Prostate gland (tissue), 2 donors: ENCODE measurements at regions not wholly inside any gene's neighbourhood (a gene's known extent, or its start where the extent isn't known, plus 50 kb on each side); places are given as distances from the start of the nearest gene placed in this dataset.

Experiments used
- DNase-seq: peaks from one replicate; pipeline ENCODE4 v3.0.0-alpha.2; 2019; ENCODE audit warnings: low spot score
- H3K27ac ChIP-seq, 2 donors: fragments of 200-600 bp; sonication (generic); 2 replicates each; pipeline ENCODE4 v1.5.1; 2017 to 2019
- H3K27me3 ChIP-seq: fragments of 200-600 bp; sonication (generic); replicated peaks from 2 replicates; pipeline ENCODE4 v1.5.1; 2019; ENCODE audit not compliant: insufficient read depth
- H3K36me3 ChIP-seq, 2 donors: fragments of 200-600 bp; sonication (generic); 1 replicate in 1 of 2; 2 replicates in 1 of 2; pipeline versions ENCODE4 v1.5.1 to v1.8.1; 2017 to 2019
- H3K4me1 ChIP-seq: fragments of 200-600 bp; sonication (generic); replicated peaks from 2 replicates; pipeline ENCODE4 v1.5.1; 2019
- H3K4me3 ChIP-seq, 2 donors: fragments of 200-600 bp; sonication (generic); 2 replicates each; pipeline ENCODE4 v1.5.1; 2017 to 2019
- H3K9me3 ChIP-seq: fragments of 200-600 bp; sonication (generic); 2 replicates; pipeline ENCODE4 v1.5.1; 2017
- CTCF ChIP-seq, 4 experiments: fragments of 200-600 bp in 2 of 4; fragments of 450-650 bp in 2 of 4; sonication (generic) in 2 of 4; IDR thresholded peaks; 1 replicate in 3 of 4; 2 replicates in 1 of 4; pipeline ENCODE4 v1.5.1; 2016 to 2019; ENCODE audit warnings: antibody characterized with exemption in 4 of 4, mild to moderate bottlenecking in 2 of 4, moderate library complexity in 2 of 4
- POLR2A ChIP-seq: fragments of 450-650 bp; IDR thresholded peaks from one replicate; pipeline ENCODE4 v1.6.1; 2016; ENCODE audit warnings: antibody characterized with exemption, mild to moderate bottlenecking
- POLR2AphosphoS5 ChIP-seq: sonication (generic); formaldehyde crosslinking; IDR thresholded peaks from one replicate; pipeline ENCODE4 v1.6.1; 2017; ENCODE audit warnings: antibody characterized with exemption
- WGBS: methylation state at CpG from one replicate; pipeline ENCODE4 v1.1.5; 2018; 5-methylcytosine and 5-hydroxymethylcytosine counted together
- intact Hi-C: fragments of 100-400 bp; cut with DNase I; formaldehyde crosslinking; loops from one replicate; pipeline ENCODE4 v1.14.2; 2022

- Histone ChIP-seq H3K4me1 (no peaks in the 10 kb centered on the region), H3K27me3 (no peaks in the 10 kb centered on the region), H3K27ac (no peak overlapping the region), H3K36me3 (no peaks in the 10 kb centered on the region), H3K9me3 (no peaks in the 10 kb centered on the region), H3K4me3 (no peak overlapping the region)
- DNase-seq: no peak
- intact Hi-C loops: no loop called here
- TF ChIP-seq POLR2AphosphoS5 (no peak), POLR2A (no peak)
- 73% methylated on average over 5 of the region's 5 CpGs for WGBS
These were observed 129.0 kb upstream of the RREB1 start for GRCh38 chr6:6978731-6979130.

- no peaks in the 10 kb centered on the region for H3K4me1 ChIP-seq
- no peaks in the 10 kb centered on the region for H3K27me3 ChIP-seq
- intact Hi-C loops: no loop called here
- no peaks in the 10 kb centered on the region for H3K9me3 ChIP-seq
- no peak overlapping the region for H3K27ac ChIP-seq
- no peaks in the 10 kb centered on the region for H3K36me3 ChIP-seq
- H3K4me3 ChIP-seq: no peak overlapping the region
- TF ChIP-seq CTCF (IDR thresholded peaks at IDR 0.05): no peak
- no peak for TF ChIP-seq POLR2AphosphoS5
- TF ChIP-seq POLR2A: no peak
- WGBS: 83% methylated on average over 14 of the region's 14 CpGs
- no peak for DNase-seq
These were observed 126.7 kb upstream of the RREB1 start for GRCh38 chr6:6980999-6981597.

DNA sequence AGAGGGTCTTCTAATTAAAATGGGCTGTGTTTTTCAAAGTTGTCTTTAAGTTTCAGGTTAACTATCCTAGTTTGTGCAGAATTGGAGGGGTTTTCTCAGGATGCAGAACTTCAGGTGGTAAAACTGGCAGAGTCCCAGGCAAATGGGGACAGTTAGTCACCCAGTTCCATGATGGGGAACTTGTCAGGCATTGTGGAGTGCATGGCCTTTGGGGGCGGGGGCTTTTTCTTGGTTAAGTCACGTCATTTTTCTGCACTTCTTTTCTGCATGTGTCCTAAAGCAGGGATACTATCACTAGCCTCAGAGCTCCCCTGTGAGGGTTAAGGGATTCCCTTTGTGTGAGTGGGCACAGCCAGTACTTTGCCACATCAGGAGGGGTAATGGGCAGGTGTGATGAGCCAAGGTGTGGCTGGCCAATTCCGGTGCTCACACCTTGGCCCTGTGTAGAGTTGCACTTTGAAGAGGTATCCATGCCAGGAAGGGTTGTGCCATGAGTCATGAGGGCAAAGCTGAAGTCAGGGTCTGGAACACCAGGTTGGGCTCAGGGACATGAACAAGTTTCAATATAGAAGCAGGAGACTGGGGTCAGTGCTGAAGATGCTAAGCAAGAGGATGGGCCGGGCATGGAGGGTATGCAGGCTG is 126.0 kb upstream of the RREB1 start:
- Histone ChIP-seq H3K4me3 (no peak overlapping the region), H3K9me3 (no peaks in the 10 kb centered on the region), H3K27me3 (no peaks in the 10 kb centered on the region), H3K4me1 (no peaks in the 10 kb centered on the region), H3K27ac (no peak overlapping the region), H3K36me3 (no peaks in the 10 kb centered on the region)
- DNase-seq: no peak
- intact Hi-C loops: no loop called here
- WGBS: 84% methylated on average over 4 of the region's 4 CpGs
- TF ChIP-seq POLR2AphosphoS5: no peak
- TF ChIP-seq POLR2A: no peak
- TF ChIP-seq CTCF (IDR thresholded peaks at IDR 0.05): no peak

DNA sequence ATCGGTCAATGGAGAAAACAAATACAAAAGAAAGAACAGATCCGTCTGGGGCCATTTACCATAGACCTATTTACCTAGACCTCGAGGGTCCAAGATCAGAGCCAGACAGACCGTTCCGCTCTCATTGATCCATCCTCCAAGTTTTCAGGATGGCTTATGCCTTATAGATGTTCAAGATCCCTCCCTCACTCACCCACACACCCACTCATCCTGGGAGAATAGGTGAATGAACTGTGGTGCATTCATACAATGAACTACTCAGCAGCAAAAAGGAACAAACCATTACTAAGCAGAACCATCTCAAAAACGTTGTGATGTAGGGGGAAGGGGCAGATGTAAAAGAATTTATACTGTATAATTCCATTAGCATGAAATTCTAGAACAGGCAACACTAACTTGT is 125.1 kb upstream of the RREB1 start:
- H3K27ac ChIP-seq: no peak overlapping the region
- H3K9me3 ChIP-seq: no peaks in the 10 kb centered on the region
- intact Hi-C loops: no loop called here
- no peaks in the 10 kb centered on the region for H3K36me3 ChIP-seq
- H3K4me1 ChIP-seq: no peaks in the 10 kb centered on the region
- 82% methylated on average over 6 of the region's 6 CpGs for WGBS
- H3K27me3 ChIP-seq: no peaks in the 10 kb centered on the region
- H3K4me3 ChIP-seq: no peak overlapping the region
- DNase-seq: no peak
- TF ChIP-seq POLR2A: no peak
- TF ChIP-seq CTCF (IDR thresholded peaks at IDR 0.05): no peak
- no peak for TF ChIP-seq POLR2AphosphoS5

DNA sequence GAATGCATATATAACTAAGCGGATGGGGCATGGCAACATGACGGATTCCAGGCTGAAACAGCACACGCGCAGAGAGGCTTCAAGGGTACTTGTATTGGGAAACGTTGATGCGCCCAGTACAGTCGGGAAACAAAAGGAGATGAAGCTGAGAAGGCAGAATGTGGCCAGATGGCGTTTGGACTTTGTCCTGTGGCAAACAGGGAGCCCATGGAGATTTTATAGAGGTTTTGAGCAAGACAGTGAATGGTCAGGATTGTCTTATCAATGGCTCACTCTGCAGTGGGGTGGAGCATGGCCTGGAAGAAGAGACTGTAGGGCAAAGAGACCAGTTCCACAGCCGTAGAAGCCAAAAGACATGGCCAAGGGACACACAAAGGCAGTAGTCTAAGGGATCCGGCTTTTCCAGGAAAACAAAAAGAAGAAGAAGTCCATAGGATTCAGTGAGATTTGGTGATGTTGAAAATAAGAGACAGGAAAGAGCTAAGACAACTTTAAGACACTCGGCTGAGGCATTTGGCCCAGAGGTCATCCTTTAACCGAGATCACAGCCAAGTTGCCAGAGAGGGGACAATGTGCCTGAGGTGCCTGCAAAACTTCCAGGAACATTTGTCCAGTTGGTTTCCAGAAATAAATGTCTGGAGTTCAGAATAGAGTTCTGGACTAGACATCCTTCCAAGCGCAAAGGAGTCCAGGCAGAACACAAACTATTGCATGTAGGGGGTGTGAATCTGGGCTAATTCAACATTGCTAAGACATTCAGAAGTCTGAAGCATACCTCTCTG is 123.0 kb upstream of the RREB1 start:
- Histone ChIP-seq H3K27ac (no peak overlapping the region), H3K27me3 (no peaks in the 10 kb centered on the region), H3K4me3 (no peak overlapping the region), H3K4me1 (no peaks in the 10 kb centered on the region), H3K36me3 (no peaks in the 10 kb centered on the region), H3K9me3 (no peaks in the 10 kb centered on the region)
- DNase-seq: no peak
- no peak for TF ChIP-seq POLR2A
- TF ChIP-seq POLR2AphosphoS5: no peak
- no peak for TF ChIP-seq CTCF (IDR thresholded peaks at IDR 0.05)
- 86% methylated on average over 13 of the region's 13 CpGs for WGBS
- intact Hi-C loops: no loop called here
